ENCODE measurements at regions not wholly inside any gene's neighbourhood (a gene's known extent, or its start where the extent isn't known, plus 50 kb on each side); places are given as distances from the start of the nearest gene placed in this dataset.

DNA sequence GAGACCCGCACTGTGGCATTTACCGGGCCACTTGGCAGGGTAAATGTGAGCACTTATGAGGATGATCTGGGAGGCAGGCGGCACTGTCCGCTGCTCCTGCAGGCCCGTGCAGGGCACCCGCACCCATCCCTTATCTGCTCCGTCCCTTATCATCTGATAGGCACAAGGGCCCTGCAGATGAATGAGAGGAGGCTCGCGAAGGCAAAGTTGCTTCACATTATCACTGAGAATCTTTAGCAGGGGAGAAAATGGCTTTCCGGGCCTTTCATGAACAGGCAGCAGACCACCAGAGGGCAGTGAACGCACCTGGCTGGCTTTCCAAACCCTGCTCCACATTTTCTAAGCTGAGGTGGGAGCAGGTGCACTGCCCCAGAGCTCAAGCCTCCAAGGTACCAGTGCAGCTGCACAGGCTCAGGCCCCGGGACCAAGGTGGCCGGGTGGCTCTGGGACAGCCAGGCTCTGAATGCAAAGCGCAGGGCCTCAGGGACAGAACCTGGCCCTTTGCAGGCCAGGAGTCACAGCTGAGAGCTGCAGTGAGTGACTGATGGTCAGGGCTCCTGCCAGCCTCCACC, 165.6 kb downstream of the SHANK2 start:
- FAIRE-seq, result no peak
- H3K4me1 ChIP-seq (replicated peaks in 1 of 2; ENCODE audit: control insufficient read depth in 2 of 2, insufficient read depth in 2 of 2, low read length in 2 of 2), result peaks cover 0 to 3% of the 10 kb centered on the region in 2 experiments; a peak in 1 of 5 replicates
- POLR2A ChIA-PET, result interaction anchor here (0.6 to 1.1 kb wide), 2 partner anchors 8 to 54 kb away, joined by 3 to 4 read pairs; no protein-coding TSS in a partner anchor
- no peaks in the 10 kb centered on the region for H3K79me2 ChIP-seq (ENCODE audit: control insufficient read depth, insufficient read depth, low read length)
- no peak overlapping the region for H3K27ac ChIP-seq (ENCODE audit: extremely low read depth, low read depth, low read length)
- TF ChIP-seq, protein P1, sequence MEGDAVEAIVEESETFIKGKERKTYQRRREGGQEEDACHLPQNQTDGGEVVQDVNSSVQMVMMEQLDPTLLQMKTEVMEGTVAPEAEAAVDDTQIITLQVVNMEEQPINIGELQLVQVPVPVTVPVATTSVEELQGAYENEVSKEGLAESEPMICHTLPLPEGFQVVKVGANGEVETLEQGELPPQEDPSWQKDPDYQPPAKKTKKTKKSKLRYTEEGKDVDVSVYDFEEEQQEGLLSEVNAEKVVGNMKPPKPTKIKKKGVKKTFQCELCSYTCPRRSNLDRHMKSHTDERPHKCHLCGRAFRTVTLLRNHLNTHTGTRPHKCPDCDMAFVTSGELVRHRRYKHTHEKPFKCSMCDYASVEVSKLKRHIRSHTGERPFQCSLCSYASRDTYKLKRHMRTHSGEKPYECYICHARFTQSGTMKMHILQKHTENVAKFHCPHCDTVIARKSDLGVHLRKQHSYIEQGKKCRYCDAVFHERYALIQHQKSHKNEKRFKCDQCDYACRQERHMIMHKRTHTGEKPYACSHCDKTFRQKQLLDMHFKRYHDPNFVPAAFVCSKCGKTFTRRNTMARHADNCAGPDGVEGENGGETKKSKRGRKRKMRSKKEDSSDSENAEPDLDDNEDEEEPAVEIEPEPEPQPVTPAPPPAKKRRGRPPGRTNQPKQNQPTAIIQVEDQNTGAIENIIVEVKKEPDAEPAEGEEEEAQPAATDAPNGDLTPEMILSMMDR (IDR thresholded peaks at IDR 0.05 in 2 of 3, conservative IDR thresholded peaks at IDR 0.05 in 1 of 3; ENCODE audit: insufficient read depth in 2 of 3, low read depth in 1 of 3, low read length in 3 of 3), result peak; percentile 51 to 54 (median 52)
- TF ChIP-seq SRSF3 (IDR thresholded peaks at IDR 0.05; ENCODE audit: insufficient read depth, low read length), result no peak
- TF ChIP-seq ZNF175 (CRISPR knock-in tag; IDR thresholded peaks at IDR 0.05; ENCODE audit: low read depth), result no peak
- no peak for TF ChIP-seq CSDE1 (IDR thresholded peaks at IDR 0.05)
- TF ChIP-seq, protein P2, sequence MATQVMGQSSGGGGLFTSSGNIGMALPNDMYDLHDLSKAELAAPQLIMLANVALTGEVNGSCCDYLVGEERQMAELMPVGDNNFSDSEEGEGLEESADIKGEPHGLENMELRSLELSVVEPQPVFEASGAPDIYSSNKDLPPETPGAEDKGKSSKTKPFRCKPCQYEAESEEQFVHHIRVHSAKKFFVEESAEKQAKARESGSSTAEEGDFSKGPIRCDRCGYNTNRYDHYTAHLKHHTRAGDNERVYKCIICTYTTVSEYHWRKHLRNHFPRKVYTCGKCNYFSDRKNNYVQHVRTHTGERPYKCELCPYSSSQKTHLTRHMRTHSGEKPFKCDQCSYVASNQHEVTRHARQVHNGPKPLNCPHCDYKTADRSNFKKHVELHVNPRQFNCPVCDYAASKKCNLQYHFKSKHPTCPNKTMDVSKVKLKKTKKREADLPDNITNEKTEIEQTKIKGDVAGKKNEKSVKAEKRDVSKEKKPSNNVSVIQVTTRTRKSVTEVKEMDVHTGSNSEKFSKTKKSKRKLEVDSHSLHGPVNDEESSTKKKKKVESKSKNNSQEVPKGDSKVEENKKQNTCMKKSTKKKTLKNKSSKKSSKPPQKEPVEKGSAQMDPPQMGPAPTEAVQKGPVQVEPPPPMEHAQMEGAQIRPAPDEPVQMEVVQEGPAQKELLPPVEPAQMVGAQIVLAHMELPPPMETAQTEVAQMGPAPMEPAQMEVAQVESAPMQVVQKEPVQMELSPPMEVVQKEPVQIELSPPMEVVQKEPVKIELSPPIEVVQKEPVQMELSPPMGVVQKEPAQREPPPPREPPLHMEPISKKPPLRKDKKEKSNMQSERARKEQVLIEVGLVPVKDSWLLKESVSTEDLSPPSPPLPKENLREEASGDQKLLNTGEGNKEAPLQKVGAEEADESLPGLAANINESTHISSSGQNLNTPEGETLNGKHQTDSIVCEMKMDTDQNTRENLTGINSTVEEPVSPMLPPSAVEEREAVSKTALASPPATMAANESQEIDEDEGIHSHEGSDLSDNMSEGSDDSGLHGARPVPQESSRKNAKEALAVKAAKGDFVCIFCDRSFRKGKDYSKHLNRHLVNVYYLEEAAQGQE (IDR thresholded peaks at IDR 0.05; ENCODE audit: borderline replicate concordance), result 0 out of 2 replicates have a peak, but pooled peaks have one; percentile 10
- TF ChIP-seq, protein P2 (CRISPR knock-in tag; IDR thresholded peaks at IDR 0.05; ENCODE audit: low read depth), result no peak
- TF ChIP-seq FOXA3 (CRISPR knock-in tag; conservative IDR thresholded peaks at IDR 0.05 in 1 of 2, IDR thresholded peaks at IDR 0.05 in 1 of 2), result no peak
- TF ChIP-seq RAD21 (CRISPR knock-in tag; conservative IDR thresholded peaks at IDR 0.05 in 1 of 2, IDR thresholded peaks at IDR 0.05 in 1 of 2), result peak in 1 of 2 experiments; percentile 47; a peak in 2 of 4 replicates
- H3K36me3 ChIP-seq (ENCODE audit: control insufficient read depth, insufficient read depth, low read length), result no peaks in the 10 kb centered on the region
- CTCF ChIA-PET (ENCODE audit: low intra/inter-chr PET ratio), result no interaction called here
- no peak overlapping the region for H2AFZ ChIP-seq (ENCODE audit: low read depth, low read length)
- in situ Hi-C loops (cut with MboI) (no loop called here), intact Hi-C loops (cut with micrococcal nuclease) (no loop called here)
- H3K4me3 ChIP-seq, result no peak overlapping the region
- H3K9ac ChIP-seq (ENCODE audit: insufficient read depth in 1 of 2, low read depth in 2 of 2, low read length in 2 of 2), result no peak overlapping the region; a peak in 1 of 4 replicates
- peaks cover 0 to 23% of the 10 kb centered on the region in 2 experiments; a peak in 3 of 5 replicates for H3K27me3 ChIP-seq (ENCODE audit: control insufficient read depth in 2 of 2, insufficient read depth in 2 of 2, low read length in 2 of 2)
- H3K9me3 ChIP-seq (replicated peaks; ENCODE audit: control insufficient read depth, insufficient read depth, low read depth, low read length), result no peaks in the 10 kb centered on the region
- 9% methylated on average over 12 of the region's 14 CpGs for WGBS (ENCODE audit: insufficient coverage, low coverage, missing lambda C conversion rate)
- peak; percentile 21 to 37 (median 28) for DNase-seq (ENCODE audit: extremely low read depth in 1 of 4, low spot score in 3 of 4)
- peak; percentile 70; the same call in 2 of the 3 replicates for ATAC-seq
- BruUV-seq (replicated peaks), result no TSS peak
- no peak overlapping the region for H3K4me2 ChIP-seq (ENCODE audit: insufficient read depth, low read length)
- H4K20me1 ChIP-seq (replicated peaks; ENCODE audit: control insufficient read depth, insufficient read depth, low read length), result no peaks in the 10 kb centered on the region; the same call in 1 of the 2 replicates
- no peaks in the 10 kb centered on the region for H3K9me1 ChIP-seq (ENCODE audit: control insufficient read depth, insufficient read depth, low read length)
